NCI-H1417 treated with DMSO at 0.1 percent for 48 hours (cell line): ENCODE measurements at regions not wholly inside any gene's neighbourhood (a gene's known extent, or its start where the extent isn't known, plus 50 kb on each side); places are given as distances from the start of the nearest gene placed in this dataset.
"Not testable (repeated sequence)": the region's sequence is repeated elsewhere in the genome, so short reads cannot be mapped to it uniquely, and the experiment has no call there.

Source experiments
- DNase-seq: peaks from one replicate; lab custom pipeline; 2025; lab: John Stamatoyannopoulos, UW

DNA sequence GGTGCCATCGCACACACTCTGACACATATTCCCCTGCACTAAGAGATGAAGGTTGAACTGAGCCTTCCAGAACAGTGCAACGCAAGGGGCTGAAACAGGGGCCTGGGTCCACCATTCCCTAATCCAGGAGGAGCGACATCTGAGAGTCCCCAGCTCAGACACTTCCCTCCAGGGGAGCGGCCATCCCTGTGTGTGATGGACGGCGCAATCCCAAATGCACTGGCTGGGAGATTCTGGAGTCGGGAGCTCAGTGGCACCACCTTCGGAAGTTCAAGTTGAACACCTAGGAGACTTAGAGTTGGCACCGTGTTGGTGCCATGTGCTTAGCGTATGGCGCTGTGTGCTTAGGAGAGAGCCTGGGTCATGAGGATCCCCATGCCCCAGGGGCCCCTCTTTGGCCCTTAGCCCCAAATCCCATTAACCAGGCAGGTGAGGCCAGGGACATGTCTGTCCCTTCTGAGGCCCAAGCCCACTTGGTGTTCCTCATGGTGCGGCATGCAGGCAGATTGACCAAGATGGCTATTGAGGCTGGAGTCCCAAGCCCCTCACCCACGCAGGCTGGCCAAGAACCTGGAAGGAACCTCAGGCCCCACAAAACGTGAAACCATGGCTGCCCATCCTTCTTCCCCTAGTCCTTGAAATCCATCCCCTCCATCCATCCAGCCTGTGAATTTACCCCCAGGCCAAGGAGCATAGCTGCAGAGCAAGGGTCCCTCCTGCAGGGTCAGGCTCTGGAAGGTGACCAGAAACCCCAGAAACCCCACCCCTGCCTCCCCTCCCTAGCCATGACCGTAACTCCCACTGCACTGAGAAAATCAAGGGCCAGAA lies 114.1 kb upstream of the OTOS start:
- DNase-seq, result no peak

DNA sequence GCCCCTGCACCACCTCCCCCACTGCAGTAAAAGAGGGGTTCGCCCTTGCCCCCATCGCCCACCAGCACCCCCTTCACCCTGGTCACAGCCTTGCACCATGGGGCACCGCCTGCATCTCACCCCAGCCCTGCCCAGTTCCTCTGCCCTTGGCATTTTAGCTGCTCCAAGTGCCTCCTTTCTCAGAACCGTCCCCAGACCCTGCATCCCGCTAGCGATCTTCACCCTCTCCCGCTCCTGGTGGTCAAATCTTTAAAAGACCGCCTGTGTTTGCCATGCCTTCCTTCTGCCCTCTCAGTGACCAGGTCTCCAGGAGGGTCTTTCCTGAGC lies 114.7 kb upstream of the OTOS start:
- no peak for DNase-seq

DNA sequence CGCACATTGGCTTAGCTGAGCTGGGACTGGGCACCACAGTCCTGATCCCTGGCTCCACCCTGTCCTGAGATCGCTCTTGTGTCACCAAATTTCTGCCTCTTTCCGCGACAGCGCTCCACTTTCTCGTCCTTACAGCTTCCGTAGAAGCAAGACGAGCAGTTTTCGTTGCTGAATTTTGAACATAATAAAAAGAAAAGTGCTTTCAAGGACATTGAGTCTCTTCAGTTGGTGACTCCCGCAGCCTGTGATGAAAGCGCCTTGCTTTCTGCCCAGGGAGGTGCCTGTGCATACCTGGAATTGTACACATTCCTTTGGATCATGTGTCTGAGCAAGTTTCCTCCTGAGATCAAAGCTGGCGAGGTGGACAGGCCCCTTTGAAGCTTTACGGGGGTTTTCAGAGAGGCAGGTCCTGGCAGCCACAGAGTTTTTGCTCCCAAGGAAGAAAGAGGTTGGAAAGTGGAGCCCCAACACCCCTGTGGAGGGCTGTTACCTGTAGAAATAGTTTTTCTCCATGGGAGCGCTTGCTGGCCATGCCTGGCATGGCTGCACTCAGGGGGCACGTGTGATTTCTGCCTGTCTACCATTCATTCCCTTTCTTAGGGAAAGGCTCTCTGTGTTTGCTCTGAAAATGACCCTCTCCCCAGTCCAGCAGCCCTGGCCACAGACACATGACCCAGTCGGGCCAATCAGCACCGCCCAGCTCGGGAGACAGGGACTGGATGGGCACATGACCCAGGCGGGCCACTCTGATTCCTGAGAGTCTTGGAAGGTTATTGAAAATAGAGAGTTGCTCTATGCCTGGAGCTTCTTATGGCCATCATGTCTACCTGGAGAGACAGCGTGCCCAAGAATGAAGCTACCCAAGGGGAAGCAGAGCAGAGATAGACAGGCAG lies 115.6 kb upstream of the OTOS start:
- DNase-seq, result no peak

DNA sequence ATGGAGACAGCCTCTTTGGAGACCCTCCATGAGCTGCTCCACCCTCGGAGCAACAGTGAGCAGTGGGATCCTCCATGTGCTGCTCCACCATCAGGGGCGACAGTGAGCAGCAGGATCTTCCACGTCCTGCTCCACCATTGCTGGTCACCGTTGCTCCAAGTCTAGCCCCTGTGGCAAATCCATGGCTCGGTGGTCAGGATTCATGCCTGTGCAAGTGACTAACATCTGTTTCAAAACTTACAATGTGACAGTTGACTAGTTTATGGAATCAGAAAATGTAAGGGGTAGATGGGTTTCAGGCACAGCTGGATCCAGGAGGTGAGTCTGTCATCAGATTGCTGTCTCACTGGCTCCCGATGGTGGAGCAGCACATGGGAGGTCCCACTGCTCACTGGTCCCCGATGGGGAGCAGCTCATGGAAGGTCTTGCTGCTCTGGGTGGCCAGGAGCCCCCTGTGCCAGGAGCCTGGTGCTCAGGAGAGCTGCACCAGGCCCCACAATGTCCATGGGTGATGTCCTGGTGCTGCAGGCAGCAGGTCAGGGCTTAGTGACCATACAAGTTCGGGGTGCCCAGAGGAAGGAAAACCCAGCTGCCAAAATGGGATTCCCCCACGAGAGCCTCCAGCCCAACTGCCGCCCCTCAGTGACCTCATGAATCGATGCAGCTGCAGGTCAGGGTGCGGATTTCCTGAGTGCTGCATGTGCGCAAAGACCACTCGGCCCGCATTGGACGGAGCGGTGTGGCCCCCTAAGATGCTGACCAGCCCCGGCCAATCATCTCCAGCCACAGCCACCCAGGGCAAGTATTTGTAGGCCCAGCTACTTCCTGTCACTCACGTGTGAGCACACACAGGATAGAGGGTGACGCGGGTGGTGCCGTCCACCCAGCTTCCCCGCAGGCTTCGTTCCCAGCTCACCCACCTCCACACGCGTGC lies 116.5 kb upstream of the OTOS start:
- no peak for DNase-seq

DNA sequence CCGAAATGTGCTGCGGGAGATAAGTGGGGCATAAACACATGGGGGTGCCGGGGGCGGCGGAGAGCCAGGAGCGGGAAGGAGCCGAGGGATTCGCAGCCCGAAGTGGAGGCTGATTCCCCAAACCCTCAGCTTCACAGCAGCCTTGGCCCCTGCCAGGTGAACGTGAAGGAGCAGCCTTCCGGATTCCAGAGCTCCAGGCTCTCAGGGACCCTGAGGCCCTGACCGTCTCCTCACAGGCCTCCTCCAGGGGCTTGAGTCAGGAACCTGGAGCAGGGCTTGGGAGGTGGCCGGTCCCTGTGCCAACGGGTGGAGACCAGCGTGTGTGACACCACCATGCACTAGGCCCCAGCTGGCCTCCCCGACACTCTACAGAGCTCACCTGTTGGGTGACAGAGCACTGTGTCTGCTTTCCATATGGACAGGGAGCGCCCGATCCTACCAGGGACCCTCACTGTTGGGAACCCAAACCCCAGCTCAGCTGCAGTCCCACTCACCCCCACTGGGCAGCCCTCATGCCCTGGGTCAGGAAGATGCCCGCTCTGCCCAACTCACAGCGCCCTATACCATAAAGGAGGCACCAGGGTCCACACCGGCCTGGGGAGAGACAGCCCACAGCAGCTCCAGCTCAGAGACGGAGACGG lies 117.6 kb upstream of the OTOS start:
- DNase-seq, result no peak

DNA sequence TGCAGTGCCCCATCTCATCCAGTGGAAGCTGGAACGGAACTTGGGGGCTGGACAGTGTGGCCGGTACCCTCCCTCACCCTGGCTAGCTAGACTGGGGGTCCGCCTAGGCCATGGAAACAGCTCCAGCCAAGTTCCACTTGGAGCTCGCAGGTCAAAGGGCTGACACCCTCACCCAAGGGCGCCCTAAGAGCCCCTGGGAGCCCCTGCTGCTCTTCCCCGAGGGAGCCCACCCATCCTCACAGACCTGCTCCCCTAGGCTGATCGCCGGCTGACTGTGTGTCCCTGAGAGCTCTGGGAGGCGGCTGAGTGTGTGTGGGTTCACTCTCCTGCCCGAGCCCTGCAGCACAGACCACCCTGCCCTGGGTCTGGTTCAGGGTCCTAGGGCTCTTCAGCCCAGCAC lies 118.2 kb upstream of the OTOS start:
- DNase-seq, result no peak

DNA sequence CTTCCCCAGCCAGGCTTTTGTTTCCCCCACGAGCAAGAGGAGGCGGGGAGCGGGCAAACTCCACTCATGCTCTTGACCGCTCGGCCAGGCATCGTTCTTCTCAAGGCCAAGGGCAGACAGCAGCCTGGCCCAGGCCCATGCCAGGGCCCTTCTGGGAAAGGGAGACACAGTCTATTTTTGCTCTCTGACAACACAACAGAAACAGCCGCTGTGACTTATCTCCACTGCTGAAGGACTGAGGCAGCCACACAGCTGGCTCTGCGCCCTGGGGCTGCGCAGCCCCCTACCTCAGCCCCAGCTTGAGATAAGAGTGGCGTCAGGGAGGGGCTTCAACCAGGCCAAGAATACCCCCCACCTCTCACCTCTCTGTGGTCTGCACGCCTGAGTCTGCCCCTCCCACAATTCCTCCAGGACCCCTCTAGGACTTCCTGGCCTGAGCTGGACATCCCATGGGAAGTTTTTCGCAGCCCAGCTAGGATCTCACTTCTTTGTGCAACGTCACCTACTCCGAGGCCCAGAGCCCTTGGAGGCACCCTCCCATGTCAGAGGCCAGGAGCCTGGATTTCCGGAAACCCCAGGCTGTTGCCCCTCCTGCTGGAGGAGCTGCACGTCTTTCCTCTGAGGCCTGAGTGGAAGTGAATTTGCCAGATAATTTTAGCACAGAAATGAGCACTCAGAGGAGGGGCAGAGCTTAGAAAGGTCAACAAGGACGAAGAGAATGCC lies 118.9 kb upstream of the OTOS start:
- DNase-seq, result no peak

DNA sequence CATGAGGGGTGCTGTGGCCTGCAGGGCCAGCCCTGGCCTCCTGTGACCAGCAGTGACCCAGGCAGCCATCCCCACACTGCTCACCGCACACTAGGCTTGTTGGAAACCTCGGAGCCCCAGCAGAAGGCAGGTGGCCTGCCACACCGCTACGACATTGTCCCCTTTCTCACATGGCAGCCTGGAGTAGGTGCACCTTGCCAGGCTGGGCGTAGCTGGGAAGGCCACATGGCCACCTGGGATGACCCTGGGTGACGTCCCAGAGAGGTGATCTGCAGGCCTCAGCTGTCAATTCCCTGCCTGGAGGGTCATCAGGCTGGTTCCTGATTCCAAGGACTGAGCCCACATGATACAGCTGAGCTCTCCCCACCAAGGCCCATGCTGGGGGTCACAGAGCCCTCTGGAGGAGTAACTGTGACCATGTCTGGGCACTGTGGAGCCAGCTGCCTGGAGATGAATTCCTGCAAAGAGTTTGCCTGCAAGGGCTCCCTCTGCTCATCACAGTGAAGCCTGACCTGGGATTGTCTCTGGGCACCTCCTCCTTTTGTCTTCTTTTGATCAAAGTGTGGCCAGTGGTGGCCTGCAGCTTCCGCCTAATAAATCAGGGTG lies 119.6 kb upstream of the OTOS start:
- DNase-seq, result no peak

DNA sequence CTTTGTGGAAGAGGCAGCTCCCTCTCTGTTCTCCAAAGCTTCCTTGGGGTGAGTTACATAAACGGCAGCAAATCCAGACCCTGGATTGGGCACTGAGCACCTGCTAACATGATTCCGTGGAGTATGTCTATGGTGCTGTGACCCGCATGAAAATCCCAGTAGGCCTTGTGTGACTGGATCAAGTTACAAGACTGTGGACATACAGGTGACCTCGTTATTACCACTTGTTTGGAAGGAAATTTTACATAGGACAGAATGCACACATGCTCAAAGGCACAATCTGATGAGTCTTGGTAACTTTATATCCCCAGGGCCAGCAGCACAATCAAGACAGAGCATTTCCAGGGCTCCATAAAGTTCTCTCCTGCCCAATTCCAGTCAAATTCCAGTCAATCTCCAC lies 120.2 kb upstream of the OTOS start:
- no peak for DNase-seq

DNA sequence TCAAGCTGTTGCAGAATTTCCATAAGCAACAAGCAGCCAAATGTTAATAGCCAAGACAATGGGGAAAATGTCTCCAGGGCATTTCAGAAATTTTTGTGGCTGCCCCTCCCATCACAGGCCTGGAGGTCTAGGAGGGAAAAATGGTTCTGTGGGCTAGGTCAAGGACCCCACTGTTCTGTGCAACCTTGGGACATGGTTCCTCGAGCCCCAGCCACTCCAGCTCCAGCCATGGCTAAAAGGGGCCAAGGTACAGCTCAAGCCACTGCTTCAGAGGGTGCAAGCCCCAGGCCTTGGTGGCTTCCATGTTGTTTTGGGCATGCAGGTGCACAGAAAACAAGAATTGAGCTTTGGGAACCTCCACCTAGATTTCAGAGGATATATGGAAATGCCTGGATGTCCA lies 122.1 kb upstream of the OTOS start:
- DNase-seq, result not testable (repeated sequence)

DNA sequence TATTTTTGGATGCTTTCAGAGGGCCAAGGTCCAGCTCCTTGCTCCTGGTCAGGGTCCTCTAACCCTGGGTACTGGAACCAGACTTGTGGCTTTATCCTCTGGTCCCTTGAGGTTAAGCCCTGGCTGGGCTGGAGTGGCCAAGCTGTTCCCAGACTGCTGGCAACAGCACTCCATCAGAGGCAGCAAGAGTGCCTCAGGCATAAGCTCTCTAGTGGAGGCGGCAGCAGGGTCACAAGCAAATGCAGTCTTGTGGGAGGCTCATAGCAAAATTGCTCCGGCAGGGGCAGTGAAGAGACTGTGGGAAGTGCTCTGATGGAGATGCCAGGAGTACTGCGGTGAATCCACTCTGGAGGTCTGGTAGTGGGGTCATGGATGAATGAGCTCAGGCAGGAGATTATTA lies 128.9 kb upstream of the OTOS start:
- no peak for DNase-seq

DNA sequence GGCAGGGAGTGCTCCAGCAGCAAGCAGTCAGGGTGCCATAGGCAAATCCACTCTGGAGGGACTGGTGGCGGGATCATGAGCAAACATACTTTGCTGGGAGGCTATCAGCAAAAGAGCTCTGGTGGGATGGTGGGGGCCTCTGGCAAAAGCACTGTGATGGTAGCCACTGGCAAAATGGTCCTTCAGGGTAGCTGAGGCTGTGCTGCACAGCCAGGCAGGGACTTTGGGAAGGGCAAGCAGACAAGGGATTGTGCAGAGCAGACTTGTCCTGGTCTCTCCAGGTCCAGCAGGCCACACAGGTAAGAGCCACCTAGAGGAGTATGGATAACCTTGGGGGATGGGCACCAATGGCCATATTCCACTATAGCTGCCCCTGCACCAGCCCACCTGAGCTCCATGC lies 129.4 kb upstream of the OTOS start:
- DNase-seq, result no peak

DNA sequence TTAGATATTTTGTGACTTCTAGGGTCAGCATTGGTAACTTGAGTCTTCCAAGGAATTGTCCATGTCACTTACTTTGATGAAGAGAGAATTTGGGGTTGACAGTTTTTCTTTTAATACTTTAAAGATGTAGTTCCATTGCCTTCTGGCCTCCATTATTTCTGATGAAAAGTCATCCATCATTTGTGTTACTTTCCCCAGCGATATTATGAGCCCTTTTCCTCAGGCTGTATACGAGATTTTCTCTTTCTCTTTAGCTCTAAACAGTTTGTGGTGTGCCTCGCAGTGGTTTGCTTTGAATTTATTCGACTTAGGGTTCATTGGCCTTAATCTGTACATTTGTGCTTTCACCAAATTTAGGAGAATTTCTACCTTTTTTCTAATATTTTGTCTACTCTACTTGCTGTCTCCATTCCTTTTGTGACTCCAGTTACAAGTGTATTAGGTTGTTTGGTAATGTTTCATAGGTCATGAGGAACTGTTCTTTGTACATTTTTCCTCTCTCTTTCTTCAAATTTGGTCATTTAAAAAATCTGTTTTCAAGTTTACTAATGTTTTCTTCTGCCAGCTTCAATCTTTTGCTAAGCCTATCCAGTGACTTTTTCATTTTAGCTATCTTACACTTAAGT lies 131.4 kb upstream of the OTOS start:
- DNase-seq, result no peak

DNA sequence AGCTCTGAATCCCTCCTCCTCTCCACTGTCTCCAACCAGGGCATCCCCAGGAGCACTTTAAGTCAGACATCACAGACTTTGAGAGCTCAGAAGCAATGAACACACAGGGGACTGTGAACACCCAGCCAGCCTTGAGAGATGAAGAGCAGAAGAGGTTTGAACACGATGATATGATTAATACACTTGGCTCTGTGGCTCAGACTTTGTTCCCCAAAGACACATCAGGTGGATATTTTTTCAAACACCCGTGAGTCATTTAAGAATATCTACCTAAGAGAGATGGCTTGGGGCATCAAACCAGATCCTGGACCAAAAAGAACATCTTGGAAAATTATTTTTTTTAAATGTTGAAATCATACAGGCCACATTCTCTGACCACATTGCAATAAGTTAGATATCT lies 134.9 kb upstream of the OTOS start:
- DNase-seq, result no peak

DNA sequence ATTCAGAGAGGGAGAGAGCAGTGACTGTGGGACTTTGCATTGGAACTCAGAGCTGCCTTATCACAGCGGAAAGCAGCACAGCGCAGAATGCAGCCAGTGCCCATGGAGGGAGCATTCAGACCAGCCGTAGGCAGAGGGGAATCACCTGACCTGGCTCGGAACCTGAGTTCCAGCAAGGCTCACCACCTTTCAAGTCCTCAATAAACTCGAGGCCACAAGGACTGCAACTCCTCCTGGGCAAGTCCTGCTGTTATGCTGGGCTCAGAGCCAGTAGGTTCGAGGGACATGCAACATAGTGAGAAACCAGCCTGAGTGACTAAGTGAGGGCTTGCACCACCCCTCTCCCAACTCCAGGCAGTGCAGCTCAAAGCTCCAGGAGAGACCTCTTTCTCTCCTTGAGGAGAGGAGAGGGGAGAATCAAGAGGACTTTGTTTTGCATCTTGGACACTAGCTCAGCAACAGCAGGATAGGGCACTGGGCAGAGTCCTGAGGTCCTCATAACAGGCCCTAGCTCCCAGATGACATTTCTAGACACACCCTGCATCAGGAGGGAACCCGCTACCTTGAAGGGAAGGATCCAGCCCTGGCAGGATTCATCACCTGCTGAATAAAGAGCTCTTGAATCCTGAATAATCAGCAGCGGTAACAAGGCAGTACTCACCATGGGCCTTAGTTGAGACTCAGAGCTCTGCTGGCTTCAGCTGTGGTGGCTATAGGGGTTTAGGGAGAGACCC lies 136.8 kb upstream of the OTOS start:
- no peak for DNase-seq

DNA sequence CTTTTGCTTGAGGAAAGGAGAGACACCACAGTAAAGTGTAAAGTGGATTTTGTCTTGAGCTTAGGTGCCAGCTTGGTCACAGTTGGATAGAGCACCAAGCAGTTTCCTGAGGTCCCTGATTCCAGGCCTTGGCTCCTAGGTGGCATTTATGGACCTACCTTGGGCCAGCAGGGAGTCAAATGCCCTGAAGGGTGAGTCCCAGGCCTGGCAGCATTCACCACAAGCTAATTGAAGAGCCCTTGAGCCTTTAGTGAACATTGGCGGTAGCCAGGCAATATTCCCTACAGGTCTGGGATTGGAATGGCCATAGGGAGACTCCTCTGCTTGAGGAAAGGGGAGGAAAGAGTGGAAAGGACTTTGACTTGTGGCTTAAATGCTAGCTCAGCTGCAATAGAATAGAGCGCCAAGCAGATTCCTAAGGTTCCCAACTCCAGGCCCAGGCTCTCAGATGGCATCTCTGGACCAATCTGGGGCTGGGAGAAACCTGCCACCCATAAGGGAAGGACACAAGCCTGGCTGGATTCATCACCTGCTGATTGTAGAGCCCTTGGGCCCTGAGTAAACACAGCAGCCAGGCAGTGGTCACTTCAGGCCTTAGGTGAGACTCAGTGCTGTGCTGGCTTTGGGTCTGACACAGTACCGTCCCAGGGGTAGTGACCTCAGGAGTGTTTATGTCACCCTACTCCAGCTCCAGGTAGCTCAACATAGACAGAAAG lies 137.5 kb upstream of the OTOS start:
- no peak for DNase-seq

DNA sequence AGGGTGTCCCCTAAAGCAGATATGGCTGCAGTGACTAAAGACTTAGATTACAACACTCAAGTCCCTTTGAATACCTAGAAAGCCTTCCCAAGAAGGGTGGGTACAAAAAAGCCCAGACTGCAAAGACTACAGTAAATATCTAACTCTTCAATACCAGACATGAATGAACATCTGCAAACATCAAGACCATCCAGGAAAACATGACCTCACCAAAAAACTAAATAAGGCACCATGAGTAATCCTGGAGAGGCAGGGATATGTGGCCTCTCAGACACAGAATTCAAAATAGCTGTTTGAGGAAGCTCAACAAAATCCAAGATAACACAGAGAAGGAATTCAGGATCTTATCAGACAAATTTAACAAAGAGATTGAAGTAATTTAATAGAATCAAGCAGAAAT lies 138.2 kb upstream of the OTOS start:
- DNase-seq, result no peak

DNA sequence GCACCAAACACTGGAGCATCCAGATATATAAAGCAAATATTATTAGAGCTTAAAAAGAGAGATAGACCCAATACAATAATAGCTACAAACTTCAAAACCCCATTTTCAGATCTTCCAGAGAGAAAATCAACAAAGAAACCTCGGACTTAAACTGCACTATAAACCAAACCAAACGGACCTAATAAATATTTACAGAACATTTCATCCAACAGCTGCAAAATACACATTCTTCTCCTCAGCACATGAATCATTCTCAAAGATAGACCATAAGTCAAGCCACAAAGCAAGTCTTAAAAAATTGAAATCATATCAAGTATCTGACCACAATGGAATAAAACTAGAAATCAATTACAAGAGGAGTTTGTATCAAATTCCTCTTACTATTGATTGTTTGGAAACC lies 140.2 kb upstream of the OTOS start:
- DNase-seq, result no peak
